Suprapubic skin (tissue), 4 donors: ENCODE measurements at regions not wholly inside any gene's neighbourhood (a gene's known extent, or its start where the extent isn't known, plus 50 kb on each side); places are given as distances from the start of the nearest gene placed in this dataset.

Source experiments
- CTCF ChIP-seq, 2 donors: fragments of 200-600 bp in 1 of 2; fragments of 450-650 bp in 1 of 2; sonication (generic) in 1 of 2; IDR thresholded peaks; one replicate each; pipeline ENCODE4 v1.5.1; 2016 to 2019; ENCODE audit warnings: antibody characterized with exemption in 2 of 2, mild to moderate bottlenecking in 1 of 2, moderate library complexity in 1 of 2
- EP300 ChIP-seq: sonication (generic); formaldehyde crosslinking; IDR thresholded peaks from one replicate; pipeline ENCODE4 v1.6.1; 2017; ENCODE audit warnings: antibody characterized with exemption
- POLR2A ChIP-seq, 2 donors: fragments of 450-650 bp; IDR thresholded peaks; one replicate each; pipeline ENCODE4 v1.6.1; 2017; ENCODE audit warnings: antibody characterized with exemption in 2 of 2, mild to moderate bottlenecking in 2 of 2, moderate library complexity in 2 of 2
- POLR2AphosphoS5 ChIP-seq, 3 donors: sonication (generic); formaldehyde crosslinking; IDR thresholded peaks; one replicate each; pipeline ENCODE4 v1.6.1; 2017; ENCODE audit warnings: antibody characterized with exemption in 3 of 3

- TF ChIP-seq CTCF (IDR thresholded peaks at IDR 0.05) (no peak), POLR2AphosphoS5 (IDR thresholded peaks at IDR 0.05) (no peak), POLR2A (IDR thresholded peaks at IDR 0.05) (no peak), EP300 (no peak)
Observed at GRCh38 chr5:106525438-106525837, 1145.3 kb downstream of the EFNA5 start.
